Smooth muscle cell (in vitro differentiated cells): ENCODE measurements at regions not wholly inside any gene's neighbourhood (a gene's known extent, or its start where the extent isn't known, plus 50 kb on each side); places are given as distances from the start of the nearest gene placed in this dataset.

Source experiments
- DNase-seq: peaks from one replicate; lab custom pipeline; 2025; ENCODE audit not compliant: unreplicated experiment; lab: John Stamatoyannopoulos, UW
- H2AFZ ChIP-seq: fragments of 200-600 bp; sonication (generic); 2 replicates; pipeline ENCODE4 v1.6.0; 2016; ENCODE audit warnings: antibody characterized with exemption, low read depth, mild to moderate bottlenecking
- H3F3A ChIP-seq: fragments of 200-600 bp; sonication (generic); 2 replicates; pipeline ENCODE4 v1.6.0; 2017; ENCODE audit warnings: antibody characterized with exemption, low read depth
- H3K27ac ChIP-seq: fragments of 200-600 bp; sonication (generic); 2 replicates; pipeline ENCODE4 v1.5.1; 2016; ENCODE audit warnings: low read depth, mild to moderate bottlenecking
- H3K27me3 ChIP-seq: fragments of 200-600 bp; sonication (generic); 2 replicates; pipeline ENCODE4 v1.6.1; 2016; ENCODE audit warnings: low read depth, mild to moderate bottlenecking
- H3K36me3 ChIP-seq: fragments of 200-600 bp; sonication (generic); 2 replicates; pipeline ENCODE4 v1.5.1; 2016; ENCODE audit warnings: low read depth
- H3K4me1 ChIP-seq: fragments of 200-600 bp; sonication (generic); 2 replicates; pipeline ENCODE4 v1.5.1; 2016; ENCODE audit warnings: low read depth
- H3K4me2 ChIP-seq: fragments of 200-600 bp; sonication (generic); 2 replicates; pipeline ENCODE4 v1.6.0; 2016; ENCODE audit warnings: mild to moderate bottlenecking
- H3K4me3 ChIP-seq: fragments of 200-600 bp; sonication (generic); 2 replicates; pipeline ENCODE4 v1.5.1; 2016; ENCODE audit warnings: mild to moderate bottlenecking
- H3K79me2 ChIP-seq: fragments of 200-600 bp; sonication (generic); 2 replicates; pipeline ENCODE4 v1.6.0; 2016; ENCODE audit warnings: low read depth, mild to moderate bottlenecking
- H3K9ac ChIP-seq: fragments of 200-600 bp; sonication (generic); 2 replicates; pipeline ENCODE4 v1.6.0; 2016; ENCODE audit warnings: low read depth
- H3K9me3 ChIP-seq: fragments of 200-600 bp; sonication (generic); replicated peaks from 2 replicates; pipeline ENCODE4 v1.5.1; 2016; ENCODE audit warnings: low read depth
- H4K20me1 ChIP-seq: fragments of 200-600 bp; sonication (generic); 2 replicates; pipeline ENCODE4 v1.6.0; 2016; ENCODE audit warnings: low read depth
- CTCF ChIP-seq: fragments of 200-600 bp; sonication (generic); IDR thresholded peaks from 2 replicates; pipeline ENCODE4 v1.5.1; 2017; ENCODE audit warnings: borderline replicate concordance, mild to moderate bottlenecking, antibody characterized with exemption; ENCODE audit not compliant: insufficient read depth, poor library complexity, severe bottlenecking
- WGBS: methylation state at CpG from one replicate; pipeline ENCODE4 v1.1.7; 2016; ENCODE audit warnings: low lambda C conversion rate; 5-methylcytosine and 5-hydroxymethylcytosine counted together

- H3K9ac ChIP-seq: no peak overlapping the region
- no peaks in the 10 kb centered on the region for H4K20me1 ChIP-seq
- DNase-seq: no peak
- no peak overlapping the region for H3K4me3 ChIP-seq
- no peaks in the 10 kb centered on the region for H3K79me2 ChIP-seq
- no peaks in the 10 kb centered on the region for H3K9me3 ChIP-seq
- H3K4me2 ChIP-seq: peak overlapping the region; percentile 29
- peaks cover 12% of the 10 kb centered on the region for H3K4me1 ChIP-seq
- WGBS: 24% methylated on average over 7 of the region's 7 CpGs
- no peak for TF ChIP-seq CTCF
- peaks cover 12% of the 10 kb centered on the region for H3F3A ChIP-seq
- no peak overlapping the region for H3K27ac ChIP-seq
- H3K36me3 ChIP-seq: no peaks in the 10 kb centered on the region
- no peak overlapping the region for H2AFZ ChIP-seq
- H3K27me3 ChIP-seq: peaks cover 12% of the 10 kb centered on the region
Observed at GRCh38 chr5:159764283-159765134, 151.8 kb upstream of the ADRA1B start.

GRCh38 chr5:159765135-159765433, 151.2 kb upstream of the ADRA1B start:
- no peaks in the 10 kb centered on the region for H3K79me2 ChIP-seq
- H4K20me1 ChIP-seq: no peaks in the 10 kb centered on the region
- no peak overlapping the region for H3K9ac ChIP-seq
- H3K27me3 ChIP-seq: peaks cover 11% of the 10 kb centered on the region
- no peak overlapping the region for H2AFZ ChIP-seq
- no peaks in the 10 kb centered on the region for H3K36me3 ChIP-seq
- H3K4me2 ChIP-seq: no peak overlapping the region
- no peak for DNase-seq
- peaks cover 12% of the 10 kb centered on the region for H3K4me1 ChIP-seq
- H3F3A ChIP-seq: peaks cover 12% of the 10 kb centered on the region
- H3K9me3 ChIP-seq: no peaks in the 10 kb centered on the region
- no peak for TF ChIP-seq CTCF
- WGBS: 73% methylated on average over 6 of the region's 6 CpGs
- H3K27ac ChIP-seq: no peak overlapping the region
- no peak overlapping the region for H3K4me3 ChIP-seq

GRCh38 chr5:159765760-159766517, 150.3 kb upstream of the ADRA1B start:
- H2AFZ ChIP-seq: no peak overlapping the region
- no peak for DNase-seq
- no peaks in the 10 kb centered on the region for H3K79me2 ChIP-seq
- H3K4me2 ChIP-seq: no peak overlapping the region
- peaks cover 12% of the 10 kb centered on the region for H3K4me1 ChIP-seq
- H3K27ac ChIP-seq: no peak overlapping the region
- H3K4me3 ChIP-seq: no peak overlapping the region
- no peaks in the 10 kb centered on the region for H4K20me1 ChIP-seq
- peaks cover 3% of the 10 kb centered on the region for H3K27me3 ChIP-seq
- no peak overlapping the region for H3K9ac ChIP-seq
- no peak for TF ChIP-seq CTCF
- H3K9me3 ChIP-seq: no peaks in the 10 kb centered on the region
- H3F3A ChIP-seq: peaks cover 12% of the 10 kb centered on the region
- 45% methylated on average over 8 of the region's 8 CpGs for WGBS
- H3K36me3 ChIP-seq: no peaks in the 10 kb centered on the region
